ENCODE measurements at regions not wholly inside any gene's neighbourhood (a gene's known extent, or its start where the extent isn't known, plus 50 kb on each side); places are given as distances from the start of the nearest gene placed in this dataset.
"Not testable (repeated sequence)": the region's sequence is repeated elsewhere in the genome, so short reads cannot be mapped to it uniquely, and the experiment has no call there.

- H3K9me3 ChIP-seq; H3K4me3 ChIP-seq; H3K36me3 ChIP-seq (ENCODE audit: low read depth, missing control alignments); H3K27me3 ChIP-seq; DNase-seq; H3K27ac ChIP-seq; H3K4me1 ChIP-seq; intact Hi-C loops (cut with DNase I; ENCODE audit: low total_unique reads): not testable (repeated sequence)
- WGBS, 2 donors, result 78 to 84% methylated on average over 4 to 9 of the region's 9 CpGs
These were observed 72.1 kb downstream of the OGFRL1 start for GRCh38 chr6:71360556-71361335.

GRCh38 chr6:71364889-71365542 lies 76.4 kb downstream of the OGFRL1 start:
- no peaks in the 10 kb centered on the region for H3K4me1 ChIP-seq
- no peak overlapping the region for H3K4me3 ChIP-seq
- WGBS, 2 donors, result 70 to 87% methylated on average over 4 of the region's 4 CpGs
- no peak for TF ChIP-seq POLR2A (IDR thresholded peaks at IDR 0.05)
- TF ChIP-seq CTCF (IDR thresholded peaks at IDR 0.05), result no peak
- H3K9me3 ChIP-seq, result no peaks in the 10 kb centered on the region
- no peaks in the 10 kb centered on the region for H3K36me3 ChIP-seq (ENCODE audit: low read depth, missing control alignments)
- intact Hi-C loops (cut with DNase I; ENCODE audit: low total_unique reads), result no loop called here
- H3K27me3 ChIP-seq, result no peaks in the 10 kb centered on the region
- DNase-seq, result no peak
- H3K27ac ChIP-seq, result no peak overlapping the region

GRCh38 chr6:71367756-71368155 lies 79.1 kb downstream of the OGFRL1 start:
- H3K4me3 ChIP-seq, result no peak overlapping the region
- TF ChIP-seq CTCF (IDR thresholded peaks at IDR 0.05) (no peak), POLR2A (IDR thresholded peaks at IDR 0.05) (no peak)
- no peak for DNase-seq
- 72 to 81% methylated on average over 3 of the region's 3 CpGs for WGBS, 2 donors
- H3K27me3 ChIP-seq, result no peaks in the 10 kb centered on the region
- no peaks in the 10 kb centered on the region for H3K4me1 ChIP-seq
- no peak overlapping the region for H3K27ac ChIP-seq
- no peaks in the 10 kb centered on the region for H3K36me3 ChIP-seq (ENCODE audit: low read depth, missing control alignments)
- H3K9me3 ChIP-seq, result no peaks in the 10 kb centered on the region
- intact Hi-C loops (cut with DNase I; ENCODE audit: low total_unique reads), result no loop called here

- no peak overlapping the region for H3K27ac ChIP-seq
- intact Hi-C loops (cut with DNase I; ENCODE audit: low total_unique reads), result no loop called here
- DNase-seq, result no peak
- WGBS, 2 donors, result 80 to 88% methylated on average over 2 of the region's 2 CpGs
- TF ChIP-seq POLR2A (IDR thresholded peaks at IDR 0.05) (no peak), CTCF (IDR thresholded peaks at IDR 0.05) (no peak)
- H3K27me3 ChIP-seq, result no peaks in the 10 kb centered on the region
- H3K4me3 ChIP-seq, result no peak overlapping the region
- H3K9me3 ChIP-seq, result no peaks in the 10 kb centered on the region
- H3K36me3 ChIP-seq (ENCODE audit: low read depth, missing control alignments), result no peaks in the 10 kb centered on the region
- H3K4me1 ChIP-seq, result no peaks in the 10 kb centered on the region
These were observed 79.7 kb downstream of the OGFRL1 start for GRCh38 chr6:71368284-71368683.

- H3K27me3 ChIP-seq, result no peaks in the 10 kb centered on the region
- no peak overlapping the region for H3K4me3 ChIP-seq
- no peak for DNase-seq
- no peak overlapping the region for H3K27ac ChIP-seq
- H3K4me1 ChIP-seq, result no peaks in the 10 kb centered on the region
- H3K9me3 ChIP-seq, result no peaks in the 10 kb centered on the region
- no peak for TF ChIP-seq POLR2A (IDR thresholded peaks at IDR 0.05)
- TF ChIP-seq CTCF (IDR thresholded peaks at IDR 0.05), result no peak
- H3K36me3 ChIP-seq (ENCODE audit: low read depth, missing control alignments), result no peaks in the 10 kb centered on the region
- 89 to 93% methylated on average over 1 of the region's 1 CpG for WGBS, 2 donors
- intact Hi-C loops (cut with DNase I; ENCODE audit: low total_unique reads), result no loop called here
These were observed 82.9 kb downstream of the OGFRL1 start for GRCh38 chr6:71371559-71371958.

Data from testis (tissue), 2 donors.